ENCODE measurements at regions not wholly inside any gene's neighbourhood (a gene's known extent, or its start where the extent isn't known, plus 50 kb on each side); places are given as distances from the start of the nearest gene placed in this dataset.

GRCh38 chr7:112889268-112889667 is 99.1 kb upstream of the TMEM168 start:
- intact Hi-C loops (cut with micrococcal nuclease) = no loop called here
- Histone ChIP-seq H3K4me1 (ENCODE audit: insufficient read depth, low read length) (no peaks in the 10 kb centered on the region), H3K9me2 (replicated peaks; ENCODE audit: low read length) (no peaks in the 10 kb centered on the region), H3K4me2 (ENCODE audit: low read length) (no peak overlapping the region), H3K4me3 (ENCODE audit: low read length) (no peak overlapping the region), H3K27me3 (ENCODE audit: low read length) (no peaks in the 10 kb centered on the region), H4K20me1 (ENCODE audit: low read length) (no peaks in the 10 kb centered on the region), H2AFZ (ENCODE audit: low read length) (no peak overlapping the region), H3K9me3 (ENCODE audit: low read length) (no peaks in the 10 kb centered on the region), H3K27ac (ENCODE audit: low read length) (no peak overlapping the region), H3K36me3 (ENCODE audit: low read depth, low read length) (no peaks in the 10 kb centered on the region), H3F3A (ENCODE audit: low read length, unreplicated experiment) (no peaks in the 10 kb centered on the region), H3K79me2 (ENCODE audit: low read length) (no peaks in the 10 kb centered on the region), H3K9ac (ENCODE audit: low read length) (no peak overlapping the region)
- POLR2A ChIA-PET (ENCODE audit: unreplicated experiment) = no interaction called here
- CTCF ChIA-PET = no interaction called here
- ATAC-seq (no peak), DNase-seq (no peak)
- TF ChIP-seq CTCF (conservative IDR thresholded peaks at IDR 0.05; ENCODE audit: low read depth, low read length) (no peak), EZH2phosphoT487 (IDR thresholded peaks at IDR 0.05; ENCODE audit: borderline replicate concordance, low read length) (no peak), EZH2 (IDR thresholded peaks at IDR 0.05; ENCODE audit: low read length, unreplicated experiment) (no peak)
- no TSS peak for BruUV-seq (replicated peaks)

GRCh38 chr7:112888781-112889180 is 98.6 kb upstream of the TMEM168 start:
- no peaks in the 10 kb centered on the region for H3K9me2 ChIP-seq (replicated peaks; ENCODE audit: low read length)
- H3K4me3 ChIP-seq (ENCODE audit: low read length) = no peak overlapping the region
- no peaks in the 10 kb centered on the region for H3K4me1 ChIP-seq (ENCODE audit: insufficient read depth, low read length)
- no peak overlapping the region for H3K9ac ChIP-seq (ENCODE audit: low read length)
- BruUV-seq (replicated peaks) = no TSS peak
- no peaks in the 10 kb centered on the region for H3K9me3 ChIP-seq (ENCODE audit: low read length)
- H2AFZ ChIP-seq (ENCODE audit: low read length) = no peak overlapping the region
- no peaks in the 10 kb centered on the region for H3K36me3 ChIP-seq (ENCODE audit: low read depth, low read length)
- H4K20me1 ChIP-seq (ENCODE audit: low read length) = no peaks in the 10 kb centered on the region
- H3K27ac ChIP-seq (ENCODE audit: low read length) = no peak overlapping the region
- no peak for TF ChIP-seq EZH2 (IDR thresholded peaks at IDR 0.05; ENCODE audit: low read length, unreplicated experiment)
- TF ChIP-seq EZH2phosphoT487 (IDR thresholded peaks at IDR 0.05; ENCODE audit: borderline replicate concordance, low read length) = no peak
- no peak for TF ChIP-seq CTCF (conservative IDR thresholded peaks at IDR 0.05; ENCODE audit: low read depth, low read length)
- ChIA-PET POLR2A (ENCODE audit: unreplicated experiment) (no interaction called here), CTCF (no interaction called here)
- H3K79me2 ChIP-seq (ENCODE audit: low read length) = no peaks in the 10 kb centered on the region
- DNase-seq (no peak), ATAC-seq (no peak)
- H3K4me2 ChIP-seq (ENCODE audit: low read length) = no peak overlapping the region
- intact Hi-C loops (cut with micrococcal nuclease) = no loop called here
- no peaks in the 10 kb centered on the region for H3F3A ChIP-seq (ENCODE audit: low read length, unreplicated experiment)
- no peaks in the 10 kb centered on the region for H3K27me3 ChIP-seq (ENCODE audit: low read length)

GRCh38 chr7:112887976-112888375 is 97.8 kb upstream of the TMEM168 start:
- no TSS peak for BruUV-seq (replicated peaks)
- Histone ChIP-seq H3F3A (ENCODE audit: low read length, unreplicated experiment) (no peaks in the 10 kb centered on the region), H3K4me1 (ENCODE audit: insufficient read depth, low read length) (no peaks in the 10 kb centered on the region), H3K4me2 (ENCODE audit: low read length) (no peak overlapping the region), H3K36me3 (ENCODE audit: low read depth, low read length) (no peaks in the 10 kb centered on the region), H2AFZ (ENCODE audit: low read length) (no peak overlapping the region), H3K9ac (ENCODE audit: low read length) (no peak overlapping the region), H3K79me2 (ENCODE audit: low read length) (no peaks in the 10 kb centered on the region), H3K4me3 (ENCODE audit: low read length) (no peak overlapping the region), H4K20me1 (ENCODE audit: low read length) (no peaks in the 10 kb centered on the region), H3K27ac (ENCODE audit: low read length) (no peak overlapping the region), H3K27me3 (ENCODE audit: low read length) (no peaks in the 10 kb centered on the region), H3K9me3 (ENCODE audit: low read length) (no peaks in the 10 kb centered on the region), H3K9me2 (replicated peaks; ENCODE audit: low read length) (no peaks in the 10 kb centered on the region)
- ATAC-seq (no peak), DNase-seq (no peak)
- TF ChIP-seq EZH2phosphoT487 (IDR thresholded peaks at IDR 0.05; ENCODE audit: borderline replicate concordance, low read length) = no peak
- no peak for TF ChIP-seq CTCF (conservative IDR thresholded peaks at IDR 0.05; ENCODE audit: low read depth, low read length)
- TF ChIP-seq EZH2 (IDR thresholded peaks at IDR 0.05; ENCODE audit: low read length, unreplicated experiment) = no peak
- ChIA-PET CTCF (no interaction called here), POLR2A (ENCODE audit: unreplicated experiment) (no interaction called here)
- intact Hi-C loops (cut with micrococcal nuclease) = no loop called here
